Liver (tissue), 8 donors: ENCODE measurements at regions not wholly inside any gene's neighbourhood (a gene's known extent, or its start where the extent isn't known, plus 50 kb on each side); places are given as distances from the start of the nearest gene placed in this dataset.

ENCODE experiments used
- DNase-seq: peaks from one replicate; pipeline ENCODE4 v3.0.0-alpha.2; 2017; ENCODE audit warnings: low spot score
- H3K27ac ChIP-seq, 2 donors: one replicate each; pipeline ENCODE4 v1.7.0; 2013; ENCODE audit warnings: inconsistent platforms in 2 of 2, low read length in 2 of 2, control low read depth in 1 of 2, low read depth in 1 of 2, mild to moderate bottlenecking in 1 of 2
- H3K27me3 ChIP-seq, 4 donors: one replicate each; pipeline versions ENCODE4 v1.6.1 to v1.7.0; 2013; ENCODE audit warnings: low read length in 3 of 4, inconsistent platforms in 1 of 4, mild to moderate bottlenecking in 1 of 4, moderate library complexity in 1 of 4; ENCODE audit not compliant: control insufficient read depth in 4 of 4, insufficient read depth in 4 of 4
- H3K36me3 ChIP-seq, 4 donors: one replicate each; pipeline versions ENCODE4 v1.6.1 to v1.7.0; 2013; ENCODE audit warnings: low read length in 3 of 4, mild to moderate bottlenecking in 3 of 4, low read depth in 1 of 4, moderate library complexity in 1 of 4; ENCODE audit not compliant: control insufficient read depth in 4 of 4, insufficient read depth in 3 of 4
- H3K4me1 ChIP-seq, 4 donors: one replicate each; pipeline versions ENCODE4 v1.6.1 to v1.7.0; 2013; ENCODE audit warnings: low read length in 3 of 4, mild to moderate bottlenecking in 3 of 4, moderate library complexity in 1 of 4; ENCODE audit not compliant: control insufficient read depth in 4 of 4, insufficient read depth in 4 of 4
- H3K4me3 ChIP-seq, 3 donors: one replicate each; pipeline versions ENCODE4 v1.6.1 to v1.7.0; 2013; ENCODE audit warnings: low read length in 3 of 3, control low read depth in 1 of 3, low read depth in 1 of 3, mild to moderate bottlenecking in 1 of 3
- H3K9ac ChIP-seq, 2 donors: one replicate each; pipeline ENCODE4 v1.7.0; 2013; ENCODE audit warnings: low read length in 2 of 2, mild to moderate bottlenecking in 2 of 2, moderate library complexity in 2 of 2, control low read depth in 1 of 2, low read depth in 1 of 2
- H3K9me3 ChIP-seq, 4 donors: one replicate each; pipeline versions ENCODE4 v1.6.1 to v1.7.0; 2013; ENCODE audit warnings: low read length in 3 of 4; ENCODE audit not compliant: control insufficient read depth in 4 of 4
- ATF3 ChIP-seq: IDR thresholded peaks from 2 replicates; pipeline ENCODE4 v1.6.1; 2016; ENCODE audit warnings: antibody characterized with exemption
- CTCF ChIP-seq: fragments of 150-350 bp; IDR thresholded peaks from 2 replicates; pipeline ENCODE4 v1.5.1; 2017; ENCODE audit warnings: improper control_type of control experiment, low read depth, low read length; ENCODE audit not compliant: missing input control
- FOXA1 ChIP-seq: IDR thresholded peaks from 2 replicates; pipeline ENCODE4 v1.6.1; 2016; ENCODE audit warnings: antibody characterized with exemption
- FOXA2 ChIP-seq: IDR thresholded peaks from 2 replicates; pipeline ENCODE4 v1.6.1; 2016; ENCODE audit warnings: antibody characterized with exemption
- GABPA ChIP-seq, 2 donors: IDR thresholded peaks in 1 of 2; conservative IDR thresholded peaks in 1 of 2; 2 replicates each; pipeline ENCODE4 v1.6.1; 2016; ENCODE audit warnings: antibody characterized with exemption in 2 of 2, mild to moderate bottlenecking in 1 of 2, moderate library complexity in 1 of 2
- HNF4A ChIP-seq, 2 donors: conservative IDR thresholded peaks; 2 replicates each; pipeline ENCODE4 v1.6.1; 2016; ENCODE audit warnings: antibody characterized with exemption in 2 of 2, mild to moderate bottlenecking in 2 of 2
- HNF4G ChIP-seq: IDR thresholded peaks from 2 replicates; pipeline ENCODE4 v1.6.1; 2016; ENCODE audit warnings: antibody characterized with exemption
- JUND ChIP-seq, 2 donors: IDR thresholded peaks; 2 replicates each; pipeline ENCODE4 v1.6.1; 2016; ENCODE audit warnings: antibody characterized with exemption in 2 of 2
- NR2F2 ChIP-seq: IDR thresholded peaks from 2 replicates; pipeline ENCODE4 v1.6.1; 2016; ENCODE audit warnings: antibody characterized with exemption
- RAD21 ChIP-seq, 2 donors: IDR thresholded peaks; 2 replicates each; pipeline ENCODE4 v1.6.1; 2016; ENCODE audit warnings: antibody characterized with exemption in 2 of 2, mild to moderate bottlenecking in 2 of 2
- REST ChIP-seq: IDR thresholded peaks from 2 replicates; pipeline ENCODE4 v1.6.1; 2016; ENCODE audit warnings: antibody characterized with exemption, mild to moderate bottlenecking
- RXRA ChIP-seq, 2 donors: IDR thresholded peaks; 2 replicates each; pipeline ENCODE4 v1.6.1; 2017 to 2018; ENCODE audit warnings: antibody characterized with exemption in 2 of 2, mild to moderate bottlenecking in 1 of 2
- SP1 ChIP-seq: IDR thresholded peaks from 2 replicates; pipeline ENCODE4 v1.6.1; 2018; ENCODE audit warnings: antibody characterized with exemption, mild to moderate bottlenecking
- TAF1 ChIP-seq: conservative IDR thresholded peaks from 2 replicates; pipeline ENCODE4 v1.6.1; 2016; ENCODE audit warnings: antibody characterized with exemption, mild to moderate bottlenecking
- YY1 ChIP-seq: IDR thresholded peaks from 2 replicates; pipeline ENCODE4 v1.6.1; 2016; ENCODE audit warnings: antibody characterized with exemption, mild to moderate bottlenecking
- ZBTB33 ChIP-seq: IDR thresholded peaks from 2 replicates; pipeline ENCODE4 v1.6.1; 2016; ENCODE audit warnings: antibody characterized with exemption
- WGBS: extraction: QIAGEN DNeasy Blood & Tissue Kit; methylation state at CpG from one replicate; pipeline ENCODE4 v1.1.7; 2013; 5-methylcytosine and 5-hydroxymethylcytosine counted together
- donor health status: healthy.
- donor health status: healthy.
- donor health status: healthy.
- donor health status: healthy.
- donor health status: healthy.

GRCh38 chr7:130845581-130846085, 111.6 kb upstream of the KLF14 start (continued):
- TF ChIP-seq REST: no peak
- no peak for TF ChIP-seq HNF4A (conservative IDR thresholded peaks at IDR 0.05)
- TF ChIP-seq NR2F2: no peak

- no peak for TF ChIP-seq RXRA (IDR thresholded peaks at IDR 0.05)
- no peak for TF ChIP-seq ZBTB33
- TF ChIP-seq FOXA2: no peak
- TF ChIP-seq ATF3: no peak
- Histone ChIP-seq H3K27ac (no peak overlapping the region), H3K9ac (no peak overlapping the region), H3K36me3 (peaks cover 0 to 2% (median under 1%) of the 10 kb centered on the region in 4 donors), H3K4me1 (no peaks in the 10 kb centered on the region), H3K9me3 (no peaks in the 10 kb centered on the region), H3K27me3 (no peaks in the 10 kb centered on the region), H3K4me3 (no peak overlapping the region)
- 94% methylated on average over 2 of the region's 2 CpGs for whole genome bisulfite sequencing
- no peak for DNase-seq
Observed at GRCh38 chr7:130849604-130850003, 115.6 kb upstream of the KLF14 start.

- Histone ChIP-seq H3K36me3 (peaks cover 0 to 4% (median 3%) of the 10 kb centered on the region in 4 donors), H3K4me3 (no peak overlapping the region), H3K27ac (no peak overlapping the region), H3K27me3 (no peaks in the 10 kb centered on the region), H3K9ac (no peak overlapping the region), H3K4me1 (no peaks in the 10 kb centered on the region), H3K9me3 (no peaks in the 10 kb centered on the region)
- 94% methylated on average over 1 of the region's 1 CpG for WGBS
- no peak for DNase-seq
- TF ChIP-seq ATF3: no peak
- TF ChIP-seq GABPA (IDR thresholded peaks at IDR 0.05 in 1 of 2, conservative IDR thresholded peaks at IDR 0.05 in 1 of 2): no peak
- TF ChIP-seq HNF4A (conservative IDR thresholded peaks at IDR 0.05): no peak
- no peak for TF ChIP-seq HNF4G
- TF ChIP-seq REST: no peak
- no peak for TF ChIP-seq CTCF
- no peak for TF ChIP-seq FOXA1
- no peak for TF ChIP-seq RAD21 (IDR thresholded peaks at IDR 0.05)
- no peak for TF ChIP-seq SP1
- no peak for TF ChIP-seq YY1
- no peak for TF ChIP-seq RXRA (IDR thresholded peaks at IDR 0.05)
- no peak for TF ChIP-seq TAF1
- TF ChIP-seq FOXA2: no peak
- no peak for TF ChIP-seq ZBTB33
- no peak for TF ChIP-seq JUND (IDR thresholded peaks at IDR 0.05)
- no peak for TF ChIP-seq NR2F2
Observed at GRCh38 chr7:130850956-130851355, 116.9 kb upstream of the KLF14 start.
